ENCODE measurements at regions not wholly inside any gene's neighbourhood (a gene's known extent, or its start where the extent isn't known, plus 50 kb on each side); places are given as distances from the start of the nearest gene placed in this dataset.

DNA sequence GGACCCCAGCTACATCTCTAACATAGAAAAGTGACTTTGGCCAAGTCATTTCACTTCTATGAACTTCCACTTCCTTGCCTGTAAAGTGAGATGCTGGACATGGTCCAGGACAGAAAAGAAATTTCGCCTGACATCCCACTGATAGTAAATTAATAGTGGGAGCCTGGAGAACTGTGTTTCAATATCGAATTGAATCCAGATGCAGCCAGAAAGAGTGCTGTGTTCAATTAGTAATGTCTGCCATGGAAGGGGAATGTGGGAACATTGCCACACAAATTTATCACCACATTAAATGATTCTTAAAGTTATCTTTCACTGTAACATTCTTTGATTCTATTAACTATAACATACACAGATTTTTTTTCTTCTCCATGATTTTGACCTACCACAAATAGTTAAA is 255.0 kb downstream of the HACE1 start:
- H3K9ac ChIP-seq (ENCODE audit: low read length): no peak overlapping the region

DNA sequence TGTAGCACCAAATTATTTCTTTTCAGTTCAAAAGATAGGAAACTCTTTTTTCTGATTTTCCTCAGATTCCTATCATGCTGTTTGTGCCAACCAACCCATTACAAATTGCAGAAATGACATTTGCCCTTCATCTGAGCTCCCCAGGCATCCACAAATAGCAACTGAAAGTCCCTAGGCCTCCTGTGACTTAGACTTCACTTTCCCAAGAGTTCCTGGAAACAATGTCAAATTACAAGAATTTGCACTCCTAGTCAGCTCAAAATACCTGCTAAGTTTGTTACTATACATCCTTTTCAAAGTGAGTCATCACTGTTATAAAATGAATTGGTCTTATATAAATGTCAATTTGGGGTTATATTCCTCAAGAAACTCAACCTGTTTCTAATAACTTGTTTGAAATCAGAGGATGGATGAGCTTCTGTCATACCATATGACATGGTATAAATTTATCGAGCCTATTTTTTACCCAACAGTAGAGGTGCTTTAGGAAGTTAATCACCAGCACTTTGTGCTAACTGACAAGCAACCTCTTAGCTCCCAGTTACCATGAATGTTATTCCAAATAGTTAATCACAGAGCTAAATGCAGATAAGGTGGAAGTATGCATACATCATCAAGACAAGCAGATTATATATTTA is 256.5 kb downstream of the HACE1 start:
- Histone ChIP-seq H3K4me3 (ENCODE audit: low read length) (no peak overlapping the region), H3K4me2 (ENCODE audit: low read length) (no peak overlapping the region), H2AFZ (ENCODE audit: low read depth, low read length) (no peak overlapping the region), H3K79me2 (ENCODE audit: low read length) (no peaks in the 10 kb centered on the region), H3K27me3 (ENCODE audit: low read depth, low read length) (no peaks in the 10 kb centered on the region), H3K4me1 (ENCODE audit: low read length) (no peaks in the 10 kb centered on the region), H3K9ac (ENCODE audit: low read length) (no peak overlapping the region), H3K27ac (ENCODE audit: low read length) (no peak overlapping the region), H4K20me1 (ENCODE audit: insufficient read depth, low read length) (no peaks in the 10 kb centered on the region), H3K9me3 (ENCODE audit: insufficient read depth, low read length) (no peaks in the 10 kb centered on the region), H3K36me3 (replicated peaks; ENCODE audit: low read depth, low read length) (no peaks in the 10 kb centered on the region)
- TF ChIP-seq, protein P1, sequence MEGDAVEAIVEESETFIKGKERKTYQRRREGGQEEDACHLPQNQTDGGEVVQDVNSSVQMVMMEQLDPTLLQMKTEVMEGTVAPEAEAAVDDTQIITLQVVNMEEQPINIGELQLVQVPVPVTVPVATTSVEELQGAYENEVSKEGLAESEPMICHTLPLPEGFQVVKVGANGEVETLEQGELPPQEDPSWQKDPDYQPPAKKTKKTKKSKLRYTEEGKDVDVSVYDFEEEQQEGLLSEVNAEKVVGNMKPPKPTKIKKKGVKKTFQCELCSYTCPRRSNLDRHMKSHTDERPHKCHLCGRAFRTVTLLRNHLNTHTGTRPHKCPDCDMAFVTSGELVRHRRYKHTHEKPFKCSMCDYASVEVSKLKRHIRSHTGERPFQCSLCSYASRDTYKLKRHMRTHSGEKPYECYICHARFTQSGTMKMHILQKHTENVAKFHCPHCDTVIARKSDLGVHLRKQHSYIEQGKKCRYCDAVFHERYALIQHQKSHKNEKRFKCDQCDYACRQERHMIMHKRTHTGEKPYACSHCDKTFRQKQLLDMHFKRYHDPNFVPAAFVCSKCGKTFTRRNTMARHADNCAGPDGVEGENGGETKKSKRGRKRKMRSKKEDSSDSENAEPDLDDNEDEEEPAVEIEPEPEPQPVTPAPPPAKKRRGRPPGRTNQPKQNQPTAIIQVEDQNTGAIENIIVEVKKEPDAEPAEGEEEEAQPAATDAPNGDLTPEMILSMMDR (IDR thresholded peaks at IDR 0.05; ENCODE audit: low read depth, low read length): no peak
- TF ChIP-seq EZH2phosphoT487 (IDR thresholded peaks at IDR 0.05; ENCODE audit: low read depth): no peak

More for the DNA sequence above, 255.0 kb downstream of the HACE1 start:
- H3K4me2 ChIP-seq (ENCODE audit: low read length): no peak overlapping the region
- H4K20me1 ChIP-seq (ENCODE audit: insufficient read depth, low read length): no peaks in the 10 kb centered on the region
- H3K79me2 ChIP-seq (ENCODE audit: low read length): no peaks in the 10 kb centered on the region
- no peak overlapping the region for H2AFZ ChIP-seq (ENCODE audit: low read depth, low read length)
- H3K9me3 ChIP-seq (ENCODE audit: insufficient read depth, low read length): no peaks in the 10 kb centered on the region
- H3K36me3 ChIP-seq (replicated peaks; ENCODE audit: low read depth, low read length): no peaks in the 10 kb centered on the region
- TF ChIP-seq, protein P1 (IDR thresholded peaks at IDR 0.05; ENCODE audit: low read depth, low read length): no peak
- TF ChIP-seq EZH2phosphoT487 (IDR thresholded peaks at IDR 0.05; ENCODE audit: low read depth): no peak
- H3K27ac ChIP-seq (ENCODE audit: low read length): no peak overlapping the region
- no peak overlapping the region for H3K4me3 ChIP-seq (ENCODE audit: low read length)
- H3K27me3 ChIP-seq (ENCODE audit: low read depth, low read length): no peaks in the 10 kb centered on the region
- H3K4me1 ChIP-seq (ENCODE audit: low read length): no peaks in the 10 kb centered on the region

DNA sequence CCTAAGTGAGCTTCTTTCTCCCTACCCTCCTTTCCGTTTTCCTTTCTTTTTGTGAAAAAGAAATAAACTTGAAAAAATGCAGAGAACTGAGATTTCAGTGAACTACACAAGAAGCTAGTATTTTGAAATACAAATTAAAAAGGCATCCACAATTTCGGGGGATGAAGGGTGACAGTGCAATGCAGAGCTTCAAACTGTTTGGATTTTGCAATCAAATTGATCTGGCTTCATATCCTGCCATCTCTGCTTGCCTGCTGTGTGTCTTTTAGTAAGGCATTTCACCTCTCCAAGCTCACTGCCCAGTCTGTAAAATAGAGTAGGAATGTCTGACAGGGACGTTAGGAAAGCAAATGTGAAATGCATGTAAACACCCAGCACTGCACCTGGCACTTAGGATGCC is 258.0 kb downstream of the HACE1 start:
- Histone ChIP-seq H3K9me3 (ENCODE audit: insufficient read depth, low read length) (no peaks in the 10 kb centered on the region), H3K27ac (ENCODE audit: low read length) (no peak overlapping the region), H4K20me1 (ENCODE audit: insufficient read depth, low read length) (no peaks in the 10 kb centered on the region), H3K27me3 (ENCODE audit: low read depth, low read length) (no peaks in the 10 kb centered on the region), H3K36me3 (replicated peaks; ENCODE audit: low read depth, low read length) (no peaks in the 10 kb centered on the region), H3K79me2 (ENCODE audit: low read length) (no peaks in the 10 kb centered on the region), H3K4me3 (ENCODE audit: low read length) (no peak overlapping the region), H3K4me1 (ENCODE audit: low read length) (no peaks in the 10 kb centered on the region), H3K4me2 (ENCODE audit: low read length) (no peak overlapping the region), H3K9ac (ENCODE audit: low read length) (no peak overlapping the region), H2AFZ (ENCODE audit: low read depth, low read length) (no peak overlapping the region)
- TF ChIP-seq, protein P1 (IDR thresholded peaks at IDR 0.05; ENCODE audit: low read depth, low read length): no peak
- TF ChIP-seq EZH2phosphoT487 (IDR thresholded peaks at IDR 0.05; ENCODE audit: low read depth): no peak

DNA sequence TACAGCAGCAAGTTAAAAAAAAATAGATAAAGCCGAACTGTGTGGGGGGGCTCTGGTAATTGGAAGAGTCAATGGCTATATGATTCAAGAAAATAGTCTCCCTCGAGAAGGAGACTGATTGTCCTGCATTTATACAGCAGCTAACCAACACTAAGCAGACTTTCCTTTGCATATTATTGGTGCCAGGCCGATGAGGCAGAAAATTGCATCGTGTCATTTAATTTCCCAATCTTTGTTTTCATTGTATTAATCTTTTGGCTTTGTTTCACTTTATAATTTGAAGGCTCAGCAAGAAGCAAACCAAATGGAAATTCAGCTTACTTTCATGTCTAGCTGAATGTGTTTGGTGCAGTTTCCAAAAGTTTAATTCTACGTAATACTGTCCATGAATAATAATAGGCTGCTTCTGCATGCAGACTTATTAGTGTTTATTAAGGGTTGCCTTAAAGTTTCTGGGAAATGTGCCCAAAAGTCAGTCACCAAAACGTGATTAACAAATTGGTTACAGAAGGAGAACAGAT is 258.5 kb downstream of the HACE1 start:
- no peak overlapping the region for H3K4me2 ChIP-seq (ENCODE audit: low read length)
- H4K20me1 ChIP-seq (ENCODE audit: insufficient read depth, low read length): no peaks in the 10 kb centered on the region
- H3K79me2 ChIP-seq (ENCODE audit: low read length): no peaks in the 10 kb centered on the region
- H3K9me3 ChIP-seq (ENCODE audit: insufficient read depth, low read length): no peaks in the 10 kb centered on the region
- no peaks in the 10 kb centered on the region for H3K36me3 ChIP-seq (replicated peaks; ENCODE audit: low read depth, low read length)
- no peaks in the 10 kb centered on the region for H3K4me1 ChIP-seq (ENCODE audit: low read length)
- H3K27me3 ChIP-seq (ENCODE audit: low read depth, low read length): no peaks in the 10 kb centered on the region
- no peak overlapping the region for H3K27ac ChIP-seq (ENCODE audit: low read length)
- no peak overlapping the region for H3K9ac ChIP-seq (ENCODE audit: low read length)
- TF ChIP-seq, protein P1 (IDR thresholded peaks at IDR 0.05; ENCODE audit: low read depth, low read length): no peak
- TF ChIP-seq EZH2phosphoT487 (IDR thresholded peaks at IDR 0.05; ENCODE audit: low read depth): no peak
- no peak overlapping the region for H3K4me3 ChIP-seq (ENCODE audit: low read length)
- no peak overlapping the region for H2AFZ ChIP-seq (ENCODE audit: low read depth, low read length)
